GM18907 (cell line): ENCODE measurements at regions not wholly inside any gene's neighbourhood (a gene's known extent, or its start where the extent isn't known, plus 50 kb on each side); places are given as distances from the start of the nearest gene placed in this dataset.
"Not testable (repeated sequence)": the region's sequence is repeated elsewhere in the genome, so short reads cannot be mapped to it uniquely, and the experiment has no call there.

Source experiments
- ATAC-seq: cut with Tn5 transposase; IDR thresholded peaks from one replicate; pipeline ENCODE4 v1.9.1; 2021; ENCODE audit warnings: mild to moderate bottlenecking, moderate library complexity; ENCODE audit not compliant: unreplicated experiment

DNA sequence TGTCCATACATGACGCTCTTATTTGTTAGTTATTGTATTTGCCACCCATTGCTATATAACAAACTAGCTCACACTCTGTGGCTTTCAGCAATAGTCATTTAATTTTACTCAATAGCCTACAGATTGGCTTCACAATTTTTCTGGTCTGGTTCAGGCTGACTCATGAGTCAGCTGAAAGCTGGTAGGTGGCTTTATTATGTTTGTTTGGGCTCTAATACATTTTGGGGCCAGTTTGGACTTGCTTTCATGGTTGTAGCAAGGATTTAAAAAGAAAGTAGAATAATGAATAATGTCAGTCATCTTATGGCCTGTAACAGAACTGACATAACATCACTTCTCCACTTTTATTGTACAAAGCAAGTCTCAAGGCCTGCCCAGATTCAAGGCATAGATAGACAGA is 338.7 kb downstream of the LRRIQ3 start:
- no peak for ATAC-seq

DNA sequence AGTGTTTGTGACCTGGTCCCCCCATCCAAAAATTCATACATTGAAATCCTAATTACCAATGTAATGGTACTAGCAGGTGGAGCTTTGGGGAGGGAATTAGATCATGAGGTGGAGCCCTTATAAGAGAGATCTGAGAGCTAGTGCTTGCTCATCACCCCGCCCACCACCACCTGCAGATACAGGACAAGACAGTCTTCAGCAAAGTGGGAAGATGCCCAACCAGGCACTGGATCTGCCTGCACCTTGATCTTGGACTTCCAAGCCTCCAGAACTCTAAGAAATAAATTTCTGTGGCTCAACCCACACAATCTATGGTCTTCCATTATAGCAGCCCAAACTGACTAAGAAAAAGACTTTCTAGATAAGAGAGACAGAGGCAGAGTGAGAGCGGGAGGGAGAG is 343.4 kb downstream of the LRRIQ3 start:
- ATAC-seq: no peak

- no peak for ATAC-seq
These were observed 355.5 kb downstream of the LRRIQ3 start for GRCh38 chr1:73842436-73842835.

GRCh38 chr1:73839922-73840321 is 358.1 kb downstream of the LRRIQ3 start:
- ATAC-seq: no peak

DNA sequence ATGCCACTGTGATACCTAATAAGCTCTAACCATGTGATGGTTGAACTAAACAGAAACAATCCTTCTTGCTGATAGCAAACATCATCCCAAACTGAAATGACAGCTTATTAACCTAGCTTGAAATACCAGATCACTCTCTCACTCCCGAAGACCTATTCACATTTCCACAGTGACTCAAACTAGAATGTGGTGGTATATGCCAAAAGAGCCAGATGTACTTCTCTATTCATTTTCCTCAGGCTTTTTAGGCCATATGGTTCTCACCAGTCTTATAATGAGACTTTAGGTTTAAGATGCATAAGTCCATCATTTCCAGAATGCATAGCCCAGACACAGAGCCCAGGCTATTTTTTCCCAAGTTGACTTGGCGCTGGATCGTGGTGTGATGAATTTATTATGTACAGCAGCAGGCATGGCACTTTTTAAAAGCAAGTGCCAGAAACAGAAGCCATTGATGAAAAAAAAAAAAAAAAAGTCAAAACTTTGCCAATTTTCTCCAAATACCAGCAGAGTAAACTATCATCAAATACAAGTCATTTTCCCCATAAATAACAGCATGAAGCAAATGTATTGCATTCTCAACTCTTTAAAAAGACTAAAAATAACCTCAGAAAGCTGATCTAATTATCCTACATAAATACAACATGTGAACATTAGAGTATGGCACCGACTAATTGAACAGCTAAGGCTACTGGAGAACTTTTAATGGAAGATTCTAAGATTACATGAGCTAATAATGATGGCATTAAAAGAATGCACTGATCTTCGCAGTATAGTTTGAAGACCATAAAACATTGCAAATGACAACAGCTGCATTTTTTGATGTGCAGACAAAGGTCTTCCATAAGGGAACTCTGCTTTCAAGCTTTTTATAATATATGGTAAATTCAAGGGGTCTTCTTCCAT is 365.4 kb downstream of the LRRIQ3 start:
- ATAC-seq: no peak

DNA sequence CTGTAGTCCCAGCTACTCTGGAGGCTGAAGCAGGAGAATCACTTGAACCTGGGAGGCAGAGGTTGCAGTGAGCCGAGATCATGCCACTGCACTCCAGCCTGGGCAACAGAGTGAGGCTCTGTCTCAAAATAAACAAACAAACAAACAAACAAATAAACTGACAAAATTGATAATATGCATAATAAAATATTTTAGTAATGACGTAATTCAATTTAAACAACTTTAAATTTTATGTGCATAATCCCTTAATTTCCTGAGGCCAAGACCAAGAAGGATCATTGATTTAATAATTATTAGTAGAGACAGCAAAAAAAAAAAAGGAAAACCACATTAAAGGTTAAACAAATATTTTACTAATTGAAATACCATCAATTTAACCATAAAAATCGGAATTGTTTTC is 370.7 kb downstream of the LRRIQ3 start:
- not testable (repeated sequence) for ATAC-seq

DNA sequence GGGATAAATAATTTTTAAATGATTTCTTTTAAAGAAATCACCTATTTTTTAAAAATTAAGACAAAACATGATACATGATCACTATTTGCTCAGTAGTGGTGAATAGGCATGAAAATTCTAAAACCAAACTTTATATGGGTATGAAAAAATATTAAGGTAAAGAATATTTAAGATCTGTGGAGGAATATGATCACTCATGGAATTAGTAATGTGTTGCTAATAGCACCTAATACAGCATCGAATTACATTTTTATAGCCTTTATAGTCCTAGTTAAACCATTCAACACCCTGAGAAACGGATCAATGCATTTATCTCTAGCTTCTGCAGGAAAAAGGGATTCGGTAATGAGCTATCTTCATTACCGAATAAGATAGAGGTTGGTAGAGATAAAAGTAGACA is 373.9 kb downstream of the LRRIQ3 start:
- no peak for ATAC-seq

DNA sequence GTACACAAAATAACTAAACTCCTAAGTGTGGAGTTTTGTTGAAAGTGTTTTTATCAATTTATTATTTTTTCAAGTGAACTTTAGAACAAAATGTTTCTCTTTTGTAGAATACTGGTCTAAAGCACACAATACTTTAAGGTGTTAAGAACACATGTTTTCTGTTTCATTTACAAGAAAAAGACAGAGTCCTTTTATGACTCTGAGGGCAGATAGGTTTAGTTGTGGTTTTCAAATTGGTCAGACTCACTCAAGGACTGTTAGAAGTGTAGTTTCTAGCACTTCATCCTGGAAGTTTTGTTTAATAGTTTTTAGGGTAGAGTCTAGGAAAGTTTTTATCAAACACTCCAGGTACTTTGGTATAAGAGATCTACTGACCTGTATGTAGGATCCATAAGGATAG is 376.5 kb downstream of the LRRIQ3 start:
- peak; percentile 85 for ATAC-seq

DNA sequence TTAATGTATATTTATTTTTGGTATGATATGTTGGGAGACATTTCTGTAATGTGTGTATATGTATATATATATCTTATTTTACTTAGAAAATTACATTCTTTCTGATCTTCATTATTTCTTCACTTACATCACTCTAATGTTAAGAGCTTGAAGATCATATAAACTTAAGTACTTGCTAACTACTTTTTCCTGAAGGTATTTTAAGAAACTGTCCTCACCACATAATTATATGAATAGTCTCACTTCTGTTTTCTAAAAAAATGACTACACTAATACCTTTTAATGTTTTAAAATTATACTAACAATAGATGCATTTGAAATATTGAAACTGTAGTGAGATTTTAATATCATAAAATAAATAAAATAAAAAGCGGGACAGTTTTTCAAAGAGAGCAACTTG is 377.1 kb downstream of the LRRIQ3 start:
- no peak for ATAC-seq

DNA sequence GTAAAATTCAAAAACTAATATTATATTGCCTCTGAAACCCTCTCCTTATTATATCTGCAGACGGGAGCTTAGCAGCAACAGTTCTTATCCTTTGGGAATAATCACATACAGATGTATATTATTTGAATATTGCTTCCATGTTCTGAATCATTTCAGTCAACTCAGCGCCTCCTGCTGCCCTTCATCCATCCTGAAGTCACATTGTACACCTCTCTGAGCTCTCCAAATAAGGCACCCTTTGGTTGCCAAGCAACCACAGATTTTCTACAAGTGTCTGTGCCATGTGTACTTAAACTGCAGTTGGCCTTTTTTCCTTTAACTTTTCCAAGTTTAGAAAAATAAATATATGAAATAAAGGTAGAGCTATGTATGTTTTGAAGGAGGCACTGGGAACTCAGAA is 384.3 kb downstream of the LRRIQ3 start:
- no peak for ATAC-seq

GRCh38 chr1:73813236-73813635 is 384.7 kb downstream of the LRRIQ3 start:
- ATAC-seq: no peak

DNA sequence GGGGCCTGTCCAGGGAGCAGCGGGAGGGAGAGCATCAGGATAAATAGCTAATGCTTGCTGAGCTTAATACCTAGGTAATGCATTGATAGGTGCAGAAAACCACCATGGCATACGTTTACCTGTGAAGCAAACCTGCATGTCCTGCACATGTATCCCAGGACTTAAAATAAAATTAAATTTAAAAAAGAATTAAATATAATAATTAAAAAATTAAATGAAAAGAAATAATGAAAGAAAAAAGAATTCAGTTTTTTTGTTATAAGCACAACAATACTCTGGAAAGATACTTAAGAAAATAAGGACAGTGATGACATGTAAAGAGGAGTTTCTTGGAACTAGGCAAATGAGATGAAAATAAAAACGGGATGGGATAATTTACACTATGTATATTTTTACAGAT is 386.2 kb downstream of the LRRIQ3 start:
- no peak for ATAC-seq

DNA sequence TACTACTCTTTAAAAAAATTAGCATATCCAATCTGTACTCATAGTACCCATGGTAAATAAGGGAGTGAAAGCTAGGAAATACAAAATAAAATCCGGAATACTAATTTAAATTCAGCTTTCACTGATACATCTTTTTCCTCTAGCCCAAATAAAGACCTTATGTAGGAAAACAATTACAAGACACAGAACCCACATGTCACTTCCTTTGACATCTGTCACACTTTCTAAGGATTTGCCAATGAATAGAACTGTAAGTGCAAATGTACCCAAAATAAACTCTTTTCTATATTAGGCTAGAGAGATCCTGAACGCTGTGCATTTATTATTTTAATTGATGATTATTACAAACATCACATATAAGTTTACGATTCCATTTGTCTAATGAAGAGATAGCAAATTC is 393.0 kb downstream of the LRRIQ3 start:
- no peak for ATAC-seq

DNA sequence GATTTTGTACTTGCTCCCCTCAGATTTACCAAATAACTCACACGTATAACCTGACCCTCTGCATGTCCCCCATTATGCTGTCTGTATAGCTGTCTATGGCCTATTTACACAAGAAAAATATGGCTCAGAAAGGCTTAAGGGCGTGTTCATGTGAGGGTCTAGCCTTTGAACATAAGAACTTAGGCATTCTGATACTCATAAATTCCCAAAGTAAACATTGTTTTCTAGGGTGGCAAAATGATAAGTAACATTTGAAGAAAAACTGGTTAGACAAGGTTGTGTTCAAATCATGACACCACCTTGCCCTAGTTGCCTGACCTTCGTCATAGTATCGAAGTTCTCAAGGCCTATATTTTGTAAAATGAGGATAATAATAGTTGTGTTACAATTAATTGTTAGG is 394.6 kb downstream of the LRRIQ3 start:
- no peak for ATAC-seq

DNA sequence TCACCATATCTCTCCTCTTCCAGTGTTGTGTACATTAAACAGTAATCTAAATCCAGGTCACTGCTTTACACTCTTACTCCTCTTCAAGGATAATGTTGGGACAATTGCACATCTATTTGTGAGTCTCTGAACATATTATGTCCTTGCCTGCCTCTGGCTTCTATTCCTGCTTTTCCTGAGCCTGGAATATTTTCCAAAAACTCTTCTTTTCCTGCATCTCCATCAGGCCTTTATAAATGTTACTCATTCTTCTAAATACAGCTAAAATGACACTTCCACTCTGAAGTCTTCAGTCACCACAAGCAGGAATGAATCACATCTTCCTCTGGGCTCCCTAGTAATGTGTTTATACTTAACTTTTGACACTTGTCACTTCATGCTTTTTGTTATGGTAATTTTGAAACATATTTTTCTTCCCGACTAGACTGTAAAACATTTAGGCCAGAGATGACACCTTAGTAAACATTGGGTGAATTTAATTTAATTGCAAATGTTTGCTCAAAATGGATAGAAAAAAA is 396.0 kb downstream of the LRRIQ3 start:
- ATAC-seq: no peak

- no peak for ATAC-seq
These were observed 397.6 kb downstream of the LRRIQ3 start for GRCh38 chr1:73800376-73800775.

- no peak for ATAC-seq
These were observed 408.0 kb downstream of the LRRIQ3 start for GRCh38 chr1:73789965-73790364.

DNA sequence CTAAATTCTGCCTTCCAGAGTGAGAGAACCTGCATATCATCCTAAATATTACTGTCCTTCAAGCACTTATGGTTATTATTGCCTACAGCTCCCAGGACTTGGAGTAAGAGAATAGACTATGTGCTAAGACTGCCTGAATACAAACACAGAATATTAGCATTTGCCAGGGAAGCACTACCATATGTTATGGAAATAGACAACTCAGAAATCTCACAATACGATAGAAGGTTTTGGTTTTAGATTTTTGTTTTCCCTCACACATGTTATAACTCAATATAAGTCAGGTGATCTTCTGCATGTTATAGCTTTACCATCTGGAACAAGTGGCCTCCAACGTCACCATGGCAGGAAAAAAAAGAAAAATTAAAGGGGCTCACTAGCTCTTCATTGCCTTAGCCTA is 413.9 kb downstream of the LRRIQ3 start:
- ATAC-seq: no peak

DNA sequence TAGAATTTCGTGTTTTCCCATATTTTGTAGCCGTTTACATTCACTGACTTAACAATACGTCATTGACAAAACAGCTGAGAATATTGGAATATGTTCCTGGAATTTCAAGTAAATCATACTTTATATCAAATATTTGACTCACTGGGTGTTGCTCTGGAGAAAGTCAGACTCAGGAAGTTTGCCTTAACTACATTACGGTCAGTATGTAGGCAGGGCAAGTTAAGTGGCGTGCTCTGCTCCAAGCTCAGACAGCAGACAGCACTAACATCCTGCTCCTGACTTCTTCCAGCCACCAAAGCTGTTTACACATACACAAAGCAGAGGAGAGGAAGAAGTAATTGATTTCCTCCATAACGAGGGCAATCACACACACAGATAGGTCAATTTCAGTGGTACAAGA is 414.6 kb downstream of the LRRIQ3 start:
- no peak for ATAC-seq

DNA sequence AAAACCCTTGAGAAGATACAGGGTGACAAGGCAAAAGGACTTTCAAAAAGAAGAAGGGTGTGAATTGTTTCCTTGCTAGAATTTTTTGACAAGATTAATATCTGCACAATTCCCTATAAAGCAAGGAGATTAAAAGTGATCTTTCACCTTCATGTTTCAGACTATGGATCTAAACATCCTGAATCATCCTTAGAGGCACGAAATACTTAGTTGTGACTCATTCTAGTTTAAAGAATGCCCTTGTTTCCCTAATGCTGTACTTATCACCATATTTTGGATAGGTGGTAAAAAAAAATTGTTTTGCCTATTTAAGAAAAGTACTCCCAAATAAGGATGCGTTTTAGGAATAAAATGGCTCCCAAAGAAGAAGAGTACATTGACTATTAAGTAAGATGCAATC is 415.1 kb downstream of the LRRIQ3 start:
- no peak for ATAC-seq

- no peak for ATAC-seq
These were observed 416.7 kb downstream of the LRRIQ3 start for GRCh38 chr1:73781251-73781650.

DNA sequence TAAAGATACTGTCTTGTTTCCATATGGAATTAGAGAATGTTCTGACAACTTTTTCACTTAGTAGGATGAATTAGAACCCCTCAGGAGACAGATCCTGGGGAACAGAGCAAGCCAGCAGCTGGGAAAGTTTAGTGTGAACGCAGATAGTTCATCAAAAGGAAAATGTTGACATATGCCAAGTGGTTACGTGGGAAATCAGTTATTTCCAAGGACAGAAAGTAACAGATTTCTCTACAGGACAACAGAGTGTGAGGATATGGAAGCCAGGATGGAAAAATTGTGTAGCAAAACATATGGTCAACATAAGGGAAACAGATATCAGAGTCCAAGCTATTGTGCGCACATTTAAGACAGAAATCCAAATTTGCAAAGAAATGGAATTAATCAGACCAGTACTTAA is 419.5 kb downstream of the LRRIQ3 start:
- no peak for ATAC-seq

DNA sequence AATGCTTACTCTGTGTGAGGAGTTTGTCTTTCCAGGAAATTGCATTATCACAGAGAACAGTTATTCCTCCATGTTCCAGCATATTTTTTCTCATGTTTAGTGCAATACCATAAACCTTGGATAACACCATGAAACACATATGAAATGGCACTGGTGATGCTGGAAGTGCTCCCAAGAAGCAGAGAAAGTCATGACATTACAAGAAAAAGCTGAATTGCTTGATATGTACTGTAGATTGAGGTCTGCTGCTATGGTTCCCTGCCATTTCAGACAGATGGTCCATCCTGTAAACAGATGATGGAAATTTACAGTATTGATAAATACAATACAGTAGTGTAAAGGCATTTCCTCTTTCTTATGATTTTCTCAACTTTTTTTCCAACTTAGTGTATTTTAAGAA is 422.1 kb downstream of the LRRIQ3 start:
- no peak for ATAC-seq
